ENCODE measurements at regions not wholly inside any gene's neighbourhood (a gene's known extent, or its start where the extent isn't known, plus 50 kb on each side); places are given as distances from the start of the nearest gene placed in this dataset.

DNA sequence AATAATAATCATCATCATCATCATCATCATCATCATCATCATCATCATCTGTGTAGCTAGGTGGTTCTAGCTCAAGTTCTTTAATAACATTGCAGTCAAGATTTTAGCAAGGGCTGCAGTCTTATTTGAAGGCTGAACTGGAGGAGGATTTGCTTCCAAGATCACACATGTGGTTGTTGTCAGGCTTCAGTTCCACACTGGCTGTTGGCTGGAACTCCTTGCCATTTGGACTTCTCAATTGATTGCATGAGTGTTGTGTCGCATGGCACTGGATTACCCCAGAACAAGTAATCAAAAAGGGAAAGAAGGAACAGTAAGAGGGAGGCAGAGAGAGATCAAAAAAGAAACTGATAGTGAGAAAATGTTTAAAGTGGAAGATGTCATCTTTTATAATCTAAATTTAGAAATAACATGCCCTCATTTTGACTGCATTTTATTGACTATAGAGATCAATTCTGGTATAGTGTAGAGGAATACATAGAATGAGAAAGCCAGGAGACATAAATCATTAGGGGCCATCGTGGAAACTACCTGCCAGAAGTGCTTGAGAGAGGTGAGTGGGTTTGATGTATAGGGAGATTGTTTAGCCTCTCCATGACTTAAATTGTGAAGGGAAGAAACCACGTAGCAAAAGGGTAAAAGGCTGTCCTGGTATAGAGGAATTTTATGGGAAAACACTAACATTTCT, 346.6 kb upstream of the RBMS3 start:
- Histone ChIP-seq H3K9ac (no peak overlapping the region), H3K27ac (no peak overlapping the region), H3K79me2 (ENCODE audit: insufficient read depth, low read depth) (no peaks in the 10 kb centered on the region), H2AFZ (ENCODE audit: low read depth) (no peak overlapping the region), H3K4me3 (IDR thresholded peaks at IDR 0.05; ENCODE audit: insufficient read depth, low read depth, low read length) (no peak overlapping the region), H3K4me1 (ENCODE audit: low read depth, poor library complexity, severe bottlenecking) (no peaks in the 10 kb centered on the region), H3K27me3 (ENCODE audit: insufficient read depth, low read depth) (peaks cover 3% of the 10 kb centered on the region; the same call in 1 of the 2 replicates), H4K20me1 (ENCODE audit: insufficient read depth) (no peaks in the 10 kb centered on the region), H3K4me2 (no peak overlapping the region), H3K36me3 (ENCODE audit: insufficient read depth) (no peaks in the 10 kb centered on the region)
- TF ChIP-seq, protein P1, sequence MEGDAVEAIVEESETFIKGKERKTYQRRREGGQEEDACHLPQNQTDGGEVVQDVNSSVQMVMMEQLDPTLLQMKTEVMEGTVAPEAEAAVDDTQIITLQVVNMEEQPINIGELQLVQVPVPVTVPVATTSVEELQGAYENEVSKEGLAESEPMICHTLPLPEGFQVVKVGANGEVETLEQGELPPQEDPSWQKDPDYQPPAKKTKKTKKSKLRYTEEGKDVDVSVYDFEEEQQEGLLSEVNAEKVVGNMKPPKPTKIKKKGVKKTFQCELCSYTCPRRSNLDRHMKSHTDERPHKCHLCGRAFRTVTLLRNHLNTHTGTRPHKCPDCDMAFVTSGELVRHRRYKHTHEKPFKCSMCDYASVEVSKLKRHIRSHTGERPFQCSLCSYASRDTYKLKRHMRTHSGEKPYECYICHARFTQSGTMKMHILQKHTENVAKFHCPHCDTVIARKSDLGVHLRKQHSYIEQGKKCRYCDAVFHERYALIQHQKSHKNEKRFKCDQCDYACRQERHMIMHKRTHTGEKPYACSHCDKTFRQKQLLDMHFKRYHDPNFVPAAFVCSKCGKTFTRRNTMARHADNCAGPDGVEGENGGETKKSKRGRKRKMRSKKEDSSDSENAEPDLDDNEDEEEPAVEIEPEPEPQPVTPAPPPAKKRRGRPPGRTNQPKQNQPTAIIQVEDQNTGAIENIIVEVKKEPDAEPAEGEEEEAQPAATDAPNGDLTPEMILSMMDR (conservative IDR thresholded peaks at IDR 0.05; ENCODE audit: low read depth, low read length), result no peak

- no peak overlapping the region for H3K27ac ChIP-seq
- H3K4me2 ChIP-seq, result no peak overlapping the region
- TF ChIP-seq, protein P1 (conservative IDR thresholded peaks at IDR 0.05; ENCODE audit: low read depth, low read length), result no peak
- H2AFZ ChIP-seq (ENCODE audit: low read depth), result no peak overlapping the region
- no peaks in the 10 kb centered on the region for H3K79me2 ChIP-seq (ENCODE audit: insufficient read depth, low read depth)
- H3K9ac ChIP-seq, result no peak overlapping the region
- peaks cover 3% of the 10 kb centered on the region for H3K4me1 ChIP-seq (ENCODE audit: low read depth, poor library complexity, severe bottlenecking)
- H3K4me3 ChIP-seq (IDR thresholded peaks at IDR 0.05; ENCODE audit: insufficient read depth, low read depth, low read length), result no peak overlapping the region
- H3K27me3 ChIP-seq (ENCODE audit: insufficient read depth, low read depth), result peaks cover 6% of the 10 kb centered on the region; the same call in 1 of the 2 replicates
- H4K20me1 ChIP-seq (ENCODE audit: insufficient read depth), result no peaks in the 10 kb centered on the region
- no peaks in the 10 kb centered on the region for H3K36me3 ChIP-seq (ENCODE audit: insufficient read depth)
These were observed 345.7 kb upstream of the RBMS3 start for GRCh38 chr3:28935146-28935545.

DNA sequence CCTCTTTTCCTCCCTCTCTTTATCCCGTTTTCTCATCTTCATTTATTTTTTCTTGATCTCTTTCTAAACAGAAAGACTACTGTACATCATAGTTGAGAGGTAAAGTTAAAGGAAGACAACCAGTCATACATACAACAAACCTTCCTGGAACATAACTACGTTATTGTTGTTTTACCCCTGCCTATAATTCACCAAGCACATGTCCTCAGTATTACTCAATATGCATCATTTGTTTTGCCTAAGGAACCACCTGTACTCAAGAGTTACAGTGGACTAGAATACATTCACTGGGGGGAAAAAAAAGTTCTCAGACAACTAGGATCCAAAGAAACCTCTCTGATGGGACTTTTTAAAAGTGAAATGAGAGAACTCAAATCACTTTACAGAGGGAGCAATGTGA, 344.7 kb upstream of the RBMS3 start:
- H4K20me1 ChIP-seq (ENCODE audit: insufficient read depth), result no peaks in the 10 kb centered on the region
- no peak overlapping the region for H3K4me2 ChIP-seq
- H3K4me1 ChIP-seq (ENCODE audit: low read depth, poor library complexity, severe bottlenecking), result peaks cover 12% of the 10 kb centered on the region
- no peak overlapping the region for H3K4me3 ChIP-seq (IDR thresholded peaks at IDR 0.05; ENCODE audit: insufficient read depth, low read depth, low read length)
- no peaks in the 10 kb centered on the region for H3K36me3 ChIP-seq (ENCODE audit: insufficient read depth)
- H3K27me3 ChIP-seq (ENCODE audit: insufficient read depth, low read depth), result peaks cover 9% of the 10 kb centered on the region; the same call in 1 of the 2 replicates
- no peak overlapping the region for H3K9ac ChIP-seq
- no peaks in the 10 kb centered on the region for H3K79me2 ChIP-seq (ENCODE audit: insufficient read depth, low read depth)
- no peak overlapping the region for H3K27ac ChIP-seq
- TF ChIP-seq, protein P1 (conservative IDR thresholded peaks at IDR 0.05; ENCODE audit: low read depth, low read length), result no peak
- H2AFZ ChIP-seq (ENCODE audit: low read depth), result no peak overlapping the region

DNA sequence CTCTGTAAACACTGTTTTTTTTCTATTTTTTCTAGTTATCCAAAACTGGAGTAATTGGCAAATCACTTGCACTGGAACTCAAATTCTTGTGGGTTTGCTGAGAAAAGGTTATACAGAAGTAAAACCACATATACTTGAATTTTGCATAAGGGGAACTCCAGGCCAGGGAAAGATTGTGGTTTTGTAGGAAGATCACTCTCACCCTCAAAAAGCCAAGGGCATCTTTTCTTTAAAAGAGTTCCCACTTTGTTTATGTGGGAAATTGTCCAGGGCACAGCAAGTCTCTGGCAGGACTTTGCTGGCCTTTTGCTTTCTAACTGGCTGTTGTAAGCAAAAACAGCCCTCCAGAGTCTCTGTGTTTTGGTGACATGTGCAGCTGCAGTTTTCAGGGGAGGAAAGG, 340.3 kb upstream of the RBMS3 start:
- H3K4me2 ChIP-seq, result 0 out of 2 replicates have a peak overlapping the region, but pooled peaks have one; percentile 25
- H3K79me2 ChIP-seq (ENCODE audit: insufficient read depth, low read depth), result no peaks in the 10 kb centered on the region
- TF ChIP-seq, protein P1 (conservative IDR thresholded peaks at IDR 0.05; ENCODE audit: low read depth, low read length), result no peak
- no peaks in the 10 kb centered on the region for H3K36me3 ChIP-seq (ENCODE audit: insufficient read depth)
- H3K4me1 ChIP-seq (ENCODE audit: low read depth, poor library complexity, severe bottlenecking), result peaks cover 12% of the 10 kb centered on the region
- H4K20me1 ChIP-seq (ENCODE audit: insufficient read depth), result no peaks in the 10 kb centered on the region
- no peak overlapping the region for H2AFZ ChIP-seq (ENCODE audit: low read depth)
- H3K27me3 ChIP-seq (ENCODE audit: insufficient read depth, low read depth), result peaks cover 10% of the 10 kb centered on the region; the same call in 1 of the 2 replicates
- no peak overlapping the region for H3K27ac ChIP-seq
- H3K9ac ChIP-seq, result no peak overlapping the region
- no peak overlapping the region for H3K4me3 ChIP-seq (IDR thresholded peaks at IDR 0.05; ENCODE audit: insufficient read depth, low read depth, low read length)
